EH (cell line): ENCODE measurements at regions not wholly inside any gene's neighbourhood (a gene's known extent, or its start where the extent isn't known, plus 50 kb on each side); places are given as distances from the start of the nearest gene placed in this dataset.
"Not testable (repeated sequence)": the region's sequence is repeated elsewhere in the genome, so short reads cannot be mapped to it uniquely, and the experiment has no call there.

Source experiments
- DNase-seq: peaks from one replicate; pipeline ENCODE4 v3.0.0-alpha.2; 2015; ENCODE audit warnings: low read depth

DNA sequence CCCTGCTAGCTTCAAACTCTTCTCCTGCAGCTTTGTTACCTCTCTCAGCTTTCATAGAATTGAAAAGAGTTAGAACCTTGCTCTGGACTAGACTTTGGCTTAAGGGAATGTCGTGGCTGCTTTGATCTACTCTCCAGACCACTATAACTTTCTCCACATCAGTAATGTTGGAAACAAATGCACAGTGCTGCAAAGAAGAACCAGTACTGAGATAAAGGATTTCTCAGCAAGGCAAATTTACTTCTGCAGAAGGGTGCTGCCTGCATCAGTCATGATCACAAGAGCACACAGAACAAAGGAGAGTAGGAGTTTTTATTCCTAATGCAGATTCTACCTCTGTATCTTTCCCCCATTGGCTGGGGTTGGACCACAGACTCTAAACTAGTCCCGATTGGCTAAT is 621.6 kb upstream of the CHRM3 start:
- DNase-seq: no peak

DNA sequence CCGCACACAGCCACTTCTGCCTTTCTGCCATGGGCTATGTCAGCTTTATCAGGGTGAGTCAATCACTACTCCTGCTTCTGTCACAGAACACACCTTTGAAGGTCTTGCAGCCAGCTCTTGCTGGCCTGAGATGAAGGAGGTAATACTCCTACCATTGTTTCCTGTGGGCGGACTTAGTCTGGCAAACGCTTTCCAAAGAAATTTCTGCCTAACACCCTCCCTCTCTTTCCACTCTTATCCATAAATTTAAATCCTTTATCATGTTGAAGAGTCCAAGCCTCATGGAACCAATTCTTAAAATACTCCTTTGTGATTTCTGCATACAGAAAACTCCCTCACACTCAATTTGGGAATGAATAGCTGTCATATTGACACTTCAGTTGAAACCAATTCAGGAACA is 633.1 kb upstream of the CHRM3 start:
- DNase-seq: no peak

GRCh38 chr1:238752327-238752726 is 634.0 kb upstream of the CHRM3 start:
- peak; percentile 23 for DNase-seq

- no peak for DNase-seq
Observed at GRCh38 chr1:238745069-238745468, 641.3 kb upstream of the CHRM3 start.

DNA sequence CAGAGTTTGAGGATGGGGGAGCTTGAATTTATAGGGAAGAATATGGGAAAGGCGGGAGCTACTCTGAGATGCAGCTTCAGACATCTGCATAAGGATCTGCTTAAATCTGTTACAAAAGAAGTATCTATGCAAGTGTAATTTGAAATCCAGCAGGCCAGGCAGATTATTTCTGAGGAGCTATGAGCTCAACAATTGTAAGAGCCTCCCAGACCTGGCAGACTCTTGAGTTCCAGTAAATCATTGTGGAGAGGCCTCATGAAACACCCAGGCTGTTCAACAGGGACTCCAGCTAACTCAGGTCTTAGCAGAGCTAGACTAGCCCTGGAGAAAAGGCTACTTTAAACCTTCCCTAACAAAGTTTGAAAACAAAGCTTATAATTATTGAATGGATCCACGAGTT is 647.5 kb upstream of the CHRM3 start:
- no peak for DNase-seq

GRCh38 chr1:238727670-238728069 is 658.7 kb upstream of the CHRM3 start:
- no peak for DNase-seq

DNA sequence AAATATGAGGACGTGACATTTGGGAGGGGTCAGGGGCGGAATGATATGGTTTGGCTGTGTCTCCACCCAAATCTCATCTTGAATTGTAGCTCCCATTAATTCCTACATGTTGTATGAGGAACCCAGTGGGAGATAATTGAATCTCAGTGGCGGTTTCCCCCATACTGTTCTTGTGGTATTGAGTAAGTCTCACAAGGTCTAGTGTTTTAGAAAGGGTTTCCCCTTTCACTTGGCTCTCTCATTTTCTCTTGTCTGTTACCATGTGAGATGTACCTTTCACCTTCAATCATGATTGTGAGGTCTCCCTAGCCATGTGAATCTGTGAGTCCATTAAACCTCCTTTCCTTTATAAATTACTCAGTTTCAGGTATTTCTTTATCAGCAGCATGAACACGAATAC is 663.6 kb upstream of the CHRM3 start:
- no peak for DNase-seq

GRCh38 chr1:238710697-238711096 is 675.7 kb upstream of the CHRM3 start:
- DNase-seq: peak; percentile 2

- DNase-seq: no peak
Observed at GRCh38 chr1:238701024-238701423, 685.3 kb upstream of the CHRM3 start.

- peak; percentile 33 for DNase-seq
Observed at GRCh38 chr1:238690415-238690814, 696.0 kb upstream of the CHRM3 start.

DNA sequence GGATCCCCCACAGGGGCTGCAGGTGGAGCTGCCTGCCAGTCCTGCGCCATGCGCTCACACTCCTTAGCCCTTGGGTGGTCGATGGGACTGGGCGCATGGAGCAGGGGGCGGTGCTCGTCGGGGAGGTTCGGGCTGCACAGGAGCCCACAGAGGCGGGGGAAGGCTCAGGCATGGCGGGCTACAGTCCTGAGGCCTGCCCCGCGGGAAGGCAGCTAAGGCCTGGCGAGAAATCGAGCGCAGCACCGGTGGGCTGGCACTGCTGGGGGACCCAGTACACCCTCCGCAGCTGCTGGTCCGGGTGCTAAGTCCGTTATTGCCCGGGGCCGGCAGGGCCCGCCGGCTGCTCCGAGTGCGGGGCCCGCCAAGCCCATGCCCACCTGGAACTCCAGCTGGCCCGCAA is 701.8 kb upstream of the CHRM3 start:
- DNase-seq: not testable (repeated sequence)

- DNase-seq: peak; percentile 61
Observed at GRCh38 chr1:238681451-238681850, 704.9 kb upstream of the CHRM3 start.

DNA sequence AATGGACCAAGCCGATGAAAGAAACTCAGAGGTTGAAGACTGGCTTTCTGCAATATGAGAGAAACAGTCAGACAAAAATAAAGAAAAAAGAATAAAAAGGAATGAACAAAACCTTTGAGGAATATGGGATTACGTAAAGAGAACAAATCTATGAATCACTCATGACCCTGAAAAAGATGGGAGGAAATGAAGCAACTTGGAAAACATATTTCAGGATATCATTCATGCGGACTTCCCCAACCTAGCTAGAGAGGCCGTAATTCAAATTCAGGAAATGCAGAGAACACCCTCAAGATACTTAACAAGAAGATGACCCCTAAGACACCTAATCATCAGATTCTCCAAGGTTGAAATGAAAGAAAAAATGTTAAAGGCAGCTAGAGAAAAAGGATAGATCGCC is 705.3 kb upstream of the CHRM3 start:
- DNase-seq: peak; percentile 56

- peak; percentile 24 for DNase-seq
Observed at GRCh38 chr1:238677567-238677966, 708.8 kb upstream of the CHRM3 start.

DNA sequence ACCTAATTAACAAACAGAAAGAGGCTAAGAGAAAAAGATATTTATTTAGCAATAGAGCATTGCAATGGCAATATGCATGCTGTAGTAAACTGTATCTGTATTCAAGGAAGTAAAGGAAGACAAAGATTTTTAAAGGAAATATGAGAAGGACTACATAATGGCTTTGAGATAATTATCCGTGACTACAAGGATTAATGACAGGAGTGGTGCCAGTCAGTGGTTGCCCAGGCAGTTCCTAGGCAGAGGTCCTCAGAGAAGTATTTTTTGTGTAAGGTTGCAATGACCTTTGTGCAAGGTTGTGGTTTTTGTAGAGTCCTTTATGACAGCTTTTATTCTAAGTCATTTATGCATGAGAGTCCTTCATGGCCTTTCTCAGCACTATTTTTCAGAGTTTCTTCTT is 711.1 kb upstream of the CHRM3 start:
- DNase-seq: no peak

- DNase-seq: no peak
Observed at GRCh38 chr1:238674316-238674715, 712.1 kb upstream of the CHRM3 start.

DNA sequence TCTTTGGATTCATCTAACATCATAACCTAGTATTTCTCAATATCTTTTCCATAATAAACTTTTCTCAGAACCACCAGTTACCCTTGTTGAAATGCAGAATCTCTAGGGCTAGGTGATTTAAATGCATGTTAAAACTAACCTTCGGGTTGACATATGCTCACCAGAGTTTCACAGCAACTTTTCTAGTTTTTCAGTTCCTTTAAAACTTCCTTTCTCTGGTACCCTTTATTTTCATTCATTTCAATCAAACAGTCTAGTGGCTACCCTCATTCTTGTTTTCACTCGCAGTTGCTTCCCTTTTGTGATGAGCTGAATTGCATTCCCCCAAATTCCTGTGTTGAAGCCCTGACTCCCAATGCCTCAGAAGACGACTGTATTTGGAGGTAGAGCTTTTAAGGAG is 712.8 kb upstream of the CHRM3 start:
- no peak for DNase-seq

DNA sequence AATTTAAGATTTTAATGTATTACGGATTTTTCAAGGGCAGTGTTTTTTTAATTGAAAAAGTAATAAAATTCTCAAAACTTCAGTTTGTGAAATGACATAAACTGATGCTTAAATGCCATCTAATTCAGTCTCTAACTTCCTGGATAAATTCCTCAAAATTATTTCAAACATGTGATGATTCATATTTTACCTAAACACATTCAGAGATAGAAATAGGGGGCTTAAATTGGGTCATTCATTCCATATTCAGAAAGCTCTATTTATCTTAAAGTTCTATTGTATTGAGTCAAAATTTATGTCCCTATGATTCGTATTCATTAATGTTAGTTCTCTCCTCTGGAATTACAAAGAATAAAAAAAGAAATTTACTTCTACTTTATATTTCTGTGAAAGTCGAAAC is 713.6 kb upstream of the CHRM3 start:
- no peak for DNase-seq

DNA sequence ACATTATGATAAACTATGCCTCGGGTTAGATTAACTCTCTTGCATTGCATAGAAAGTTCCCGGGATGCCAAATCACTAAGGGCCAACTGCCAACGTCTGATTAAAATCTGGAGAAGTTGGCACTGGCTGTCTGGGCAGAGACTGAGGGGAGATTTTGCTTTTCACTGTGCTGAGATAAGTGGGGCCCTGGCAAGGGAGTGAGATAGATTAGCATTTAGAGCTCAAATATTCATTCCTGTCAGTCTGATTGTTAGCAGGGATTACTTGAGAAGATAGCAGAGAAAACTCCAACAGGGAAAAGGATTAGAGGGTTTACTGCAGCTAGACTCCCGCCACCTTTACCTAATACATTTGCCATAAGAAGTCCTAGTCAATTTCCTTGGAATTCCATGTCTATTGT is 714.1 kb upstream of the CHRM3 start:
- DNase-seq: no peak

DNA sequence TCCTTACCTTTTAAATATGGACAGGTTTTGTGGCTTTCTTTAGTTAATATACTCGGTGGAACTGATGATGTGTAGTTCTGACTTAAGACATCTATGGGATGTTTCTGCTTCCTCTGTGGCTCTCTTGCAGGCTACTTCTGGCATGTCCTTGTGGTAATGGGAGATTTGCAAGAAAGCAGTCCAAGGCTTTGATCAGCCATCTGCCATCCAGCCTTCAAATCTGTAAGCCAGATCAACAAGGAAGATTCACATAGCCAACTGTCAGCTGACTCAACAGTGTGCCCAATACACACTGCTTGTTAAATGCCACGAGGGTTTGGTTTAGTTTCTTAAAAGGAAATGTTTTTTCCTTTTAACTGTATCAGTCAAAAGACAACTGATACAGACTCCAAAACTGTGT is 722.2 kb upstream of the CHRM3 start:
- DNase-seq: no peak

GRCh38 chr1:238660849-238661248 is 725.5 kb upstream of the CHRM3 start:
- DNase-seq: peak; percentile 75

DNA sequence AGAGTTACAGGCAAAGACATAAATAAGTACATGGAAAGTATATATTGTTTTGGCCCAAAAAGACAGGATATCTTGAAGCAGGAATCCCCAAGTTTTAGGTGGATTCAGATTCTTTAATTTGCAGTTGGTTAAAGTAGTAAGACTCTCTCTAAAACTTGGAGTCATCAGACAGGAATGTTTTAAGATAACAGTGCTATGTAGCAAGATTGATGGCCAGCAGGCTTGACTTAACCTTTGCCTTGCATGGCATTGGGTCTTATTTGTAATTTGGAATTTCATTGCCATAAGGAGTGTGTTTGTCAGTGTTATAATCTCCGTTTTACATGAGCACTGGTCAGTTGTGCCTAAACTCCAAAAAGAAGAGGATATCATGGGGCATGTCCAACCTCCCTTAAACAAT is 727.6 kb upstream of the CHRM3 start:
- DNase-seq: peak; percentile 77

DNA sequence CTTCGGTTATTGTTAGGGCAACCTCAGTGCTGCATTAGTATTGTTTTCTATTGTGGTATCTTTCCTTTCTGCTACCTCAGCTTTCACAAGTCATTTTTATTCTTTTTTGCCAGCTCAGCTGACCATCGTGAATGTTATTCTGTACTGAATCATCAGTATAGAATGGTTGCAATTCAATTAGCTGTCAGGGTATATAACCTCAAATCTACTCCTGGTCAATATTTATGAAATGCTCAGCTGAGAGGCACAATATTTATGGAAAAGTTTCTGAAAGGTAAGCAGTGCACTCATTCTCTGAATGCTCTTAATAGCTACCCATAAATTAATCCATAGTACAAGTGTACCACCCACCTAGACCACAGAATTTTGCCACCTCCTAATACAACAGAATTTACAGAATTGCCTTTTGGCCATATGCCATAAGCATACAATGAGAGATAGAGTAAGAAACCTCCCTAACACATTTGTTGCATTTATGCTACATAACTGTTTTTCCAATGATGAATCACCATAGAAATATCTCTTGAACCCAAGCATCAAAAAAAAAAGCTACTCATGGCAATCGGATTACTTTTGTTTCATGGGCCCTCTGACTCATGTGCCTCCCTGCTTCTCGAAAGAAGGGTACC is 732.6 kb upstream of the CHRM3 start:
- DNase-seq: peak; percentile 59

DNA sequence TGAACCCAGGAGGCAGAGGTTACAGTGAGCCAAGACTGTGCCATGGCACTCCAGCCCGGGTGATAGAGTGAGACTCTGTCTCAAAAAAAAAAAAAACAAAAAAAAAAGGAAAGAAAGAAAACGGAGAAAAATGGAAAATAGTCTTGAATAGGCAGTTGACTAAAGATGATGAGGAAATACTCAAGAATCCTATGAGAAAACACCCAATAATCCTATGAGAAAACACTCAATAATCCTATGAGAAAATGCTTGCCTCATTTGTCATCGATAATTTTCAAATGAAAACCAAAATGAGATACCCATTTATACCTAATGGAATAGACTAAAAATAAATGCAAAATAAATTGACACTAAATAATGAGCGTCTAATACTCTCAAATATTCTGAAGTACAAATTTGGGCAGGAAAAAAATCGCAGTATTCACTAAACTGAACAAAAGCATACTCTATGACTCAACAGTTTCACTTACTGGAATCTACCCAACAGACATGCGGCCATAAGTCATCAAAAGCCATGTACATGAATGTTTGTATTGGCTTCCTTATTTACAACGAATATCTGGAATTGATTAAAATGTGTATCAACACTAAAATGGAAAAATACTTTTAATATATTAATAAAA is 733.9 kb upstream of the CHRM3 start:
- peak; percentile 79 for DNase-seq
